GM12878 (cell line): ENCODE measurements at regions not wholly inside any gene's neighbourhood (a gene's known extent, or its start where the extent isn't known, plus 50 kb on each side); places are given as distances from the start of the nearest gene placed in this dataset.

Experiments
- EZH2 ChIP-seq: IDR thresholded peaks from 2 replicates; pipeline ENCODE4 v1.6.1; 2012; ENCODE audit warnings: low read depth, mild to moderate bottlenecking, control low read depth, inconsistent platforms, low read length, borderline replicate concordance; ENCODE audit not compliant: control insufficient read depth
- HDGF ChIP-seq: fragments of 450-650 bp; IDR thresholded peaks from 2 replicates; pipeline ENCODE4 v1.6.1; 2016; ENCODE audit warnings: antibody characterized with exemption
- RUNX3 ChIP-seq: IDR thresholded peaks from 2 replicates; pipeline ENCODE4 v1.6.1; 2012; ENCODE audit warnings: low read length, inconsistent platforms
- SIN3A ChIP-seq: IDR thresholded peaks from 2 replicates; pipeline ENCODE4 v1.6.1; 2012; ENCODE audit warnings: low read depth, low read length, improper control_type of control experiment
- SP1 ChIP-seq: IDR thresholded peaks from one replicate; pipeline ENCODE4 v1.6.1; 2011; ENCODE audit warnings: low read depth, low read length
- TAF1 ChIP-seq: IDR thresholded peaks from 2 replicates; pipeline ENCODE4 v1.6.1; 2011; ENCODE audit warnings: mild to moderate bottlenecking, low read depth, low read length, borderline replicate concordance
- TCF7 ChIP-seq: IDR thresholded peaks from 2 replicates; pipeline ENCODE4 v1.6.1; 2014; ENCODE audit warnings: antibody characterized with exemption, borderline replicate concordance
- ZNF274 ChIP-seq: IDR thresholded peaks from one replicate; pipeline ENCODE4 v1.8.0; 2011; ENCODE audit not compliant: insufficient read length, insufficient read depth
- TF ChIP-seq, protein P1 (sequence below): fragments of 450-650 bp; IDR thresholded peaks from 2 replicates; pipeline ENCODE4 v1.6.1; 2018; ENCODE audit warnings: borderline replicate concordance, mild to moderate bottlenecking; ENCODE audit not compliant: partially characterized antibody

DNA sequence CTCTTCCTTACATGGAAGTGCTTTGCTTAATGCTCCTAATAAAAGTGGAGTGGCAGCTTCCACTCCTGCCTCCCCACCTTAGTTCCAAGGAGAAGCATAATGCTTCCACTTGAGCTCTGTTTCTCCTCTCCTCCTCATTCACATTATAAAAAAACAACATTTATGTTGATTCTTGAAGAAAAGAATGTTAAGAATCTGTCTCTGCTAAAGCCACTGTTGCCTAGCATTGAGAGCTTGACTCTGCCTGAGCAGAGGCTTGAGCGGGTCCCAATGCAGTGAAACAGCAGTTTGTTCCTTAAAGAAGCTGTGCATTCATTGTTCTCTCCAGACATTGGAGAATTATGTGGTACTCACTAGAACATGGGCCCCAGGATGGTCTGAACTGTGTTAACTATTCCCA lies 101.5 kb upstream of the GHR start:
- TF ChIP-seq RUNX3 (no peak), TCF7 (no peak), SP1 (no peak), HDGF (no peak), TAF1 (no peak), SIN3A (no peak), ZNF274 (no peak), EZH2 (no peak)
- TF ChIP-seq, protein P1, sequence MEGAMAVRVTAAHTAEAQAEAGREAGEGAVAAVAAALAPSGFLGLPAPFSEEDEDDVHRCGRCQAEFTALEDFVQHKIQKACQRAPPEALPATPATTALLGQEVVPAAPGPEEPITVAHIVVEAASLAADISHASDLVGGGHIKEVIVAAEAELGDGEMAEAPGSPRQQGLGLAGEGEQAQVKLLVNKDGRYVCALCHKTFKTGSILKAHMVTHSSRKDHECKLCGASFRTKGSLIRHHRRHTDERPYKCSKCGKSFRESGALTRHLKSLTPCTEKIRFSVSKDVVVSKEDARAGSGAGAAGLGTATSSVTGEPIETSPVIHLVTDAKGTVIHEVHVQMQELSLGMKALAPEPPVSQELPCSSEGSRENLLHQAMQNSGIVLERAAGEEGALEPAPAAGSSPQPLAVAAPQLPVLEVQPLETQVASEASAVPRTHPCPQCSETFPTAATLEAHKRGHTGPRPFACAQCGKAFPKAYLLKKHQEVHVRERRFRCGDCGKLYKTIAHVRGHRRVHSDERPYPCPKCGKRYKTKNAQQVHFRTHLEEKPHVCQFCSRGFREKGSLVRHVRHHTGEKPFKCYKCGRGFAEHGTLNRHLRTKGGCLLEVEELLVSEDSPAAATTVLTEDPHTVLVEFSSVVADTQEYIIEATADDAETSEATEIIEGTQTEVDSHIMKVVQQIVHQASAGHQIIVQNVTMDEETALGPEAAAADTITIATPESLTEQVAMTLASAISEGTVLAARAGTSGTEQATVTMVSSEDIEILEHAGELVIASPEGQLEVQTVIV: no peak
